Right cardiac atrium (tissue), 5 donors: ENCODE measurements at regions not wholly inside any gene's neighbourhood (a gene's known extent, or its start where the extent isn't known, plus 50 kb on each side); places are given as distances from the start of the nearest gene placed in this dataset.
"Not testable (repeated sequence)": the region's sequence is repeated elsewhere in the genome, so short reads cannot be mapped to it uniquely, and the experiment has no call there.

Experiments used
- ATAC-seq, 2 donors: fragments of 200-7000 bp; cut with Tn5 transposase; one replicate each; pipeline versions ENCODE4 v1.8.0 to v1.9.1; 2020; ENCODE audit warnings: moderate library complexity in 2 of 2, mild to moderate bottlenecking in 1 of 2
- DNase-seq, 3 donors: peaks; one replicate each; pipeline ENCODE4 v3.0.0-alpha.2; 2020
- H3K27ac ChIP-seq: one replicate; pipeline ENCODE4 v1.5.1; 2013; ENCODE audit warnings: mild to moderate bottlenecking, low read length, control low read depth, moderate library complexity
- H3K27me3 ChIP-seq: one replicate; pipeline ENCODE4 v1.6.1; 2013; ENCODE audit not compliant: control insufficient read depth, insufficient read depth
- H3K4me1 ChIP-seq: one replicate; pipeline ENCODE4 v1.6.1; 2013; ENCODE audit warnings: low read length; ENCODE audit not compliant: control insufficient read depth, insufficient read depth
- H3K4me3 ChIP-seq: one replicate; pipeline ENCODE4 v1.5.1; 2013; ENCODE audit warnings: low read length, control low read depth
- H3K9me3 ChIP-seq: one replicate; pipeline ENCODE4 v1.6.1; 2013; ENCODE audit warnings: low read length; ENCODE audit not compliant: control insufficient read depth
- WGBS: extraction: QIAGEN DNeasy Blood & Tissue Kit; methylation state at CpG from one replicate; pipeline ENCODE4 v1.1.7; 2013; 5-methylcytosine and 5-hydroxymethylcytosine counted together
- intact Hi-C, 4 donors: fragments of 100-400 bp; cut with DNase I; formaldehyde crosslinking; loops; one replicate each; pipeline versions ENCODE4 v1.11.0 to v1.14.0; 2022 to 2023
- donor health status: healthy with polysubstance abuse.
- donor health status: DM: no; HTN: yes; CAD: no.
- donor health status: DM: no; HTN: no; CAD: no.
- donor health status: DM: no; HTN: yes; CAD: no; lungs with severe emphysema.
- donor health status: DM: yes; HTN: yes; CAD: no.

- DNase-seq (no peak), ATAC-seq (no peak)
- H3K9me3 ChIP-seq, result no peaks in the 10 kb centered on the region
- 93% methylated on average over 7 of the region's 7 CpGs for WGBS
- H3K27me3 ChIP-seq, result no peaks in the 10 kb centered on the region
- no peak overlapping the region for H3K4me3 ChIP-seq
- H3K27ac ChIP-seq, result peak overlapping the region; percentile 76
- no peaks in the 10 kb centered on the region for H3K4me1 ChIP-seq
- intact Hi-C loops, result no loop called here
Measured at GRCh38 chr6:6740595-6740994, 152.1 kb downstream of the LY86 start.

- intact Hi-C loops, result no loop called here
- WGBS, result 61% methylated on average over 4 of the region's 4 CpGs
- DNase-seq, result no peak
- Histone ChIP-seq H3K27me3 (no peaks in the 10 kb centered on the region), H3K4me3 (no peak overlapping the region), H3K9me3 (no peaks in the 10 kb centered on the region), H3K4me1 (no peaks in the 10 kb centered on the region), H3K27ac (peak overlapping the region; percentile 76)
- ATAC-seq, result no peak
Measured at GRCh38 chr6:6741264-6741663, 152.7 kb downstream of the LY86 start.

DNA sequence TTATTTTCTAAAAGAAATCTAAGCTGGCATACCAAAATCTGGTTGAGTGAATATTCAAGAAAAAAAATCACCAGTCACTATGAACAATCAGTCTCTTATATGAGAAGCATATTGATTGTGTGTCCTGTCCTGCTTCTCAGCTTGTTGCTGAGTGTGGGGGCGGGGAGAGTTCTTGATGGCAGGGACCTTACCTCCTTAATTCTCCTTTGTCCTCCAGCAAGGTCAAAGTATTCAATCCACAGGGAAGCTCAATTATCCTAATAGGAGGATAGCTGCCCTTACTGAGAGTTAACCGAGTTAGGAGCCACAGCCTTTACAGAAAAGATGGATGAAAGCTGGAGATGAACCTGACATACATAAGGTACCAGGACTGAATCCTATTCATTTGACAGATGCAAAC is 154.0 kb downstream of the LY86 start:
- DNase-seq (no peak), ATAC-seq (no peak)
- Histone ChIP-seq H3K9me3 (no peaks in the 10 kb centered on the region), H3K4me3 (no peak overlapping the region), H3K27ac (peak overlapping the region; percentile 6), H3K27me3 (no peaks in the 10 kb centered on the region), H3K4me1 (no peaks in the 10 kb centered on the region)
- 88% methylated on average over 2 of the region's 2 CpGs for WGBS
- intact Hi-C loops, result no loop called here

GRCh38 chr6:6744551-6744950 is 156.0 kb downstream of the LY86 start:
- intact Hi-C loops, result no loop called here
- DNase-seq, result no peak
- 79% methylated on average over 4 of the region's 4 CpGs for WGBS
- no peak overlapping the region for H3K4me3 ChIP-seq
- H3K27me3 ChIP-seq, result no peaks in the 10 kb centered on the region
- H3K4me1 ChIP-seq, result peaks cover 1% of the 10 kb centered on the region
- no peaks in the 10 kb centered on the region for H3K9me3 ChIP-seq
- H3K27ac ChIP-seq, result no peak overlapping the region
- ATAC-seq, result no peak

GRCh38 chr6:6745637-6746332 is 157.3 kb downstream of the LY86 start:
- WGBS, result 94% methylated on average over 54 of the region's 54 CpGs
- peak overlapping the region; percentile 92 for H3K27ac ChIP-seq
- H3K4me3 ChIP-seq, result not testable (repeated sequence)

GRCh38 chr6:6746333-6746969 is 157.9 kb downstream of the LY86 start:
- H3K4me3 ChIP-seq, result no peak overlapping the region
- DNase-seq (peak in 2 of 3 donors; percentile 66 to 72), ATAC-seq (peak; percentile 44 to 45)
- no peaks in the 10 kb centered on the region for H3K9me3 ChIP-seq
- intact Hi-C loops, result no loop called here
- H3K27me3 ChIP-seq, result no peaks in the 10 kb centered on the region
- H3K27ac ChIP-seq, result peak overlapping the region; percentile 92
- 51% methylated on average over 15 of the region's 15 CpGs for WGBS
- H3K4me1 ChIP-seq, result peaks cover 17% of the 10 kb centered on the region

More at GRCh38 chr6:6745637-6746332, 157.3 kb downstream of the LY86 start:
- H3K27me3 ChIP-seq, ATAC-seq, intact Hi-C loops, H3K9me3 ChIP-seq: not testable (repeated sequence)
- peak in 1 of 3 donors; percentile 56 for DNase-seq
- peaks cover 11% of the 10 kb centered on the region for H3K4me1 ChIP-seq

GRCh38 chr6:6746970-6747338 is 158.4 kb downstream of the LY86 start:
- DNase-seq, result no peak
- H3K9me3 ChIP-seq, result no peaks in the 10 kb centered on the region
- H3K4me3 ChIP-seq, result no peak overlapping the region
- H3K27me3 ChIP-seq, result no peaks in the 10 kb centered on the region
- peak overlapping the region; percentile 92 for H3K27ac ChIP-seq
- WGBS, result 94% methylated on average over 3 of the region's 3 CpGs
- peaks cover 17% of the 10 kb centered on the region for H3K4me1 ChIP-seq
- intact Hi-C loops, result no loop called here
- ATAC-seq, result no peak

- Histone ChIP-seq H3K4me3 (no peak overlapping the region), H3K27ac (peak overlapping the region; percentile 92), H3K4me1 (peaks cover 17% of the 10 kb centered on the region), H3K27me3 (no peaks in the 10 kb centered on the region), H3K9me3 (no peaks in the 10 kb centered on the region)
- ATAC-seq, result no peak
- no peak for DNase-seq
- WGBS, result 67% methylated on average over 6 of the region's 6 CpGs
- intact Hi-C loops, result no loop called here
Measured at GRCh38 chr6:6747371-6747770, 158.9 kb downstream of the LY86 start.

- intact Hi-C loops, result no loop called here
- WGBS, result 79% methylated on average over 10 of the region's 10 CpGs
- Histone ChIP-seq H3K27me3 (no peaks in the 10 kb centered on the region), H3K4me1 (peaks cover 17% of the 10 kb centered on the region), H3K9me3 (no peaks in the 10 kb centered on the region), H3K27ac (peak overlapping the region; percentile 86), H3K4me3 (no peak overlapping the region)
- ATAC-seq (no peak), DNase-seq (no peak)
Measured at GRCh38 chr6:6748001-6748400, 159.5 kb downstream of the LY86 start.

- 36% methylated on average over 19 of the region's 19 CpGs for WGBS
- Histone ChIP-seq H3K4me3 (no peak overlapping the region), H3K9me3 (no peaks in the 10 kb centered on the region), H3K27me3 (no peaks in the 10 kb centered on the region), H3K4me1 (peaks cover 17% of the 10 kb centered on the region), H3K27ac (peak overlapping the region; percentile 98)
- DNase-seq (peak; percentile 49 to 79 (median 76)), ATAC-seq (peak; percentile 63 to 71)
- intact Hi-C loops, result loop anchor here in 1 of 4 donors (10.0 kb wide), 1 partner anchor 145 kb away; no protein-coding TSS in a partner anchor
Measured at GRCh38 chr6:6749702-6750491, 161.4 kb downstream of the LY86 start.
